GM19025 (cell line): ENCODE measurements at regions not wholly inside any gene's neighbourhood (a gene's known extent, or its start where the extent isn't known, plus 50 kb on each side); places are given as distances from the start of the nearest gene placed in this dataset.
"Not testable (repeated sequence)": the region's sequence is repeated elsewhere in the genome, so short reads cannot be mapped to it uniquely, and the experiment has no call there.

ENCODE experiments used
- ATAC-seq: cut with Tn5 transposase; IDR thresholded peaks from one replicate; pipeline ENCODE4 v1.9.1; 2021; ENCODE audit warnings: mild to moderate bottlenecking, low read depth, moderate library complexity; ENCODE audit not compliant: unreplicated experiment

DNA sequence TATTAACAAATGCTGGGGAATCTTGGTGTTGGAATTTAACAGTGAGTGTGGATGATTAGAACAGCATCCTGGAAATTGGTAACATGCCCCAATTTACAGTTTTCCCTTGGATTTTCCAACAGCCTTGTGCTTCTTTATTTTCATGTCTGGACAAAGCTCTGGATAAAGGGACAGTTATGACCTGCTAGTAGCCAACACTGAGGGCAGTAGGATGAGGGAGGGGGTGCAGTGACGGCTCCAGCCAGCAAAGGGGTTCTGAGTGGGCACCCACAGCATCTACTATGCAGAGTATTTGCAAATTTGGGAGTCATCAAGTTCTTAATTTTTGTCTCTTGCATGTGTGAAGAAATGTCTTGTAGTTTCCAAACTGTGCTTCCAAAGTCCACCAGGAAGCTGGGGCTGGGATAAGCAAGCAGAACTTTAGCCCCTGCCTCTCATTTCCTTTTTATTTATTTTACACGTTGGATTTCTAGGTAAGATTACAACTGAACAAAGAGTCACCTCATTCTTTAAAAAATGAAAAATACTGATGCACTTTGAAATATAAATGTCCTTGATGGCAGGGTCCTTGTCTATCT, 63.0 kb upstream of the SELENOP start:
- ATAC-seq = no peak

DNA sequence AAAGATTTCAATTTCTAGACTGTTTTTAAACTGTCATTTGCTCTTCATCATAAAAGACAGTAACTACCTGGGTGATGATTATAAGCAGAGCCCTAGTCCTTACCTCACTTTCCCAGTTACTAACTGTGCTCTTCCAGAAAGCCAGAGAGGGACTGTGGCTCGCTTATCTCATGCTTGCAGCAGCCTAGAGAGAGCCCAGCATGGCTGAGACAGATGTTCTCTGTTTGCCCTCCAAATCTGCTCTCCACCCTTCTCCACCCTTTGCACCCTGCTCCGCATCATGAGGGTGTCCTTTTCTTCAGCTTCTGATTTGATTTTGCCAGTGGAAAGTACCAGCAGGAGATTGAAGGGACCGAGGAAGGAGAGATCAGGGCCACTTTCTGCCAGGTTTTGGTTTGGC, 61.2 kb upstream of the SELENOP start:
- ATAC-seq = no peak

DNA sequence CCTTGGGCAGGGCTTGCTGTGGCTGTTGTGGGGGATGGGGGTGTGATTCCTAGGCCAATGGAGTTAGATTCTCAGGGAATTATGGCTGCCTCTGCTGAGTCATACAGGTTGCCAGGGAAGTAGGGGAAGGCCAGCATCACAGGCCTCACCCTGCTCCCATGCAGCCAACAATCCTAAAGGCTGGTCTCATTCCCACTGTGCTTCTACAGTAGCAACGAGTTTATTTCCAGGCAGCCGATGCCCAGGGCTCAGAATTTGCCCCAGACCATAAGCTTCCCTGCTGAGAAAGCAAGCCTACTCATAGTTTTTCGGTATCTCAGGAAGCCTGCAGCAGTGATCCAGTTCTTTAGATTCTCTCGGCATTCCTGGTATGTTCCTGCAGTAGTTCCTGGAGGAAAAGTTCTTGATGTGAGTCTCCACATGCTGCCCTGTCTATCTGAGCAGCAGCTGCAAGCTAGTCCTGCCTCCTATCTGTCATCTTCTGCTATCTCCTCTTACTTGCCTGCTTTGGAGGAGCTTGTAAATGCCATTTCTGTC, 59.3 kb upstream of the SELENOP start:
- no peak for ATAC-seq

DNA sequence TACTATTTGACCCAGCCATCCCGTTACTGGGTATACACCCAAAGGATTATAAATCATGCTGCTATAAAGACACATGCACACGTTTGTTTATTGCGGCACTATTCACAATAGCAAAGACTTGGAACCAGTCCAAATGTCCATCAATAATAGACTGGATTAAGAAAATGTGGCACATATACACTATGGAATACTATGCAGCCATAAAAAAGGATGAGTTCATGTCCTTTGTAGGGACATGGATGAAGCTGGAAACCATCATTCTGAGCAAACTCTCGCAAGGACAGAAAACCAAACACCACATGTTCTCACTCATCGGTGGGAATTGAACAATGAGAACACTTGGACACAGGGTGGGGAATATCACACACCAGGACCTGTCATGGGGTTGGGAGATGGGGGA, 56.7 kb upstream of the SELENOP start:
- not testable (repeated sequence) for ATAC-seq

DNA sequence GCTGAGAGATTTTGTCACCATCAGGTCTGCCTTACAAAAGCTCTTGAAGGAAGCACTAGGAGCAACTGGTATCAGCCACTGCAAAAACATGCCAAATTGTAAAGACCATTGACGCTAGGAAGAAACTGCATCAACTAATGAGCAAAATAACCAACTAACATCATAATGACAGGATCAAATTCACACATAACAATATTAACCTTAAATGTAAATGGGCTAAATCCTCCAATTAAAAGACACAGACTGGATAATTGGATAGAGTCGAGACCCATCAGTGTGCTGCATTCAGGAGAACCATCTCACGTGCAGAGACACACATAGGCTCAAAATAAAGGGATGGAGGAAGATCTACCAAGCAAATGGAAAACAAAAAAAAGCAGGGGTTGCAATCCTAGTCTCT, 53.1 kb upstream of the SELENOP start:
- not testable (repeated sequence) for ATAC-seq
